HG03045 (cell line): ENCODE measurements at regions not wholly inside any gene's neighbourhood (a gene's known extent, or its start where the extent isn't known, plus 50 kb on each side); places are given as distances from the start of the nearest gene placed in this dataset.
"Not testable (repeated sequence)": the region's sequence is repeated elsewhere in the genome, so short reads cannot be mapped to it uniquely, and the experiment has no call there.

Experiments used
- ATAC-seq: cut with Tn5 transposase; IDR thresholded peaks from one replicate; pipeline ENCODE4 v1.9.1; 2021; ENCODE audit warnings: mild to moderate bottlenecking, moderate library complexity; ENCODE audit not compliant: unreplicated experiment

DNA sequence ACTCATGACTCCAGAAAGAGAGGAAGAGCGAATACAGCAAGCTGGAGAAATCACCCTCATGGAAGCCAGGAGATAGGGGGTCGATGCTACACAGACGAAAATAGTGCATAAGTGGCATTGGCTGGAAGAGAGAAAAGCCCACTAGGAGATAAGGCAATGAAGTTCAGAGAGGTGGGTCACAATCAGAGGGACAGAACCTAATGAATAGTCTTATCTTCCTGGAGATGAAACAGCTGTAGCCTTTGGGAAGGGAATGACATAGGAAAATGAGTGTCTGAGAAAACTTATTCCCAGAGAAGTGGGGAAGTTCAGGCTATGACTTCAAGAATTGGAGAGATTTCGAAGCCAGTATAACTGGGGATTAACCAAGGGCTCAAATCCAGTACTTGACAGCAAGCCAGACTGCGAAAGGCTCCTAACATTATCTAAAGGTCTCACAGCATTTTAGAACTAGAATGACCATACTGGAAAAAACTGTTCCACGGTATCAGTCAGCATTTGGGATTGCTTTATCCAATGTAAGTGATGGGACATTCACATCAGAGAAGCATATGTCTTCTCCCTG lies 211.1 kb downstream of the ZNF365 start:
- ATAC-seq: no peak

DNA sequence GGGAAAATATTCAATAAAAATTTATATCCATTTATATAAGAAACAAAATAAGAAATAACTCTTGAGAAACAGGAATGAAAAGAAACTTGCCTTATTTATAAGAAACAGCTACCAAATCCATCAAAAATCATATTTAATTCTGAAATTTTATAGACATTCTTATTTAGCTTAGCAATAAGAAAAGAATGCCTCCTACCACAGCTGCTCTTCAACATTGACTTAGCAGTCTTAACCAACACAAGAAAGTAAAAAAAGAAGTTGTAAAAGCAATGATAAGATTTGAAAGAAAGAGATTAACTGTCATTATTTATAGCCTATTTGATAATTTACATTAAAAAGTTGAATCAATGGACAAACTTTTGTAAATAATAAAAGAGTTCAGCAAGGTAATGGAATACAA lies 212.8 kb downstream of the ZNF365 start:
- no peak for ATAC-seq

DNA sequence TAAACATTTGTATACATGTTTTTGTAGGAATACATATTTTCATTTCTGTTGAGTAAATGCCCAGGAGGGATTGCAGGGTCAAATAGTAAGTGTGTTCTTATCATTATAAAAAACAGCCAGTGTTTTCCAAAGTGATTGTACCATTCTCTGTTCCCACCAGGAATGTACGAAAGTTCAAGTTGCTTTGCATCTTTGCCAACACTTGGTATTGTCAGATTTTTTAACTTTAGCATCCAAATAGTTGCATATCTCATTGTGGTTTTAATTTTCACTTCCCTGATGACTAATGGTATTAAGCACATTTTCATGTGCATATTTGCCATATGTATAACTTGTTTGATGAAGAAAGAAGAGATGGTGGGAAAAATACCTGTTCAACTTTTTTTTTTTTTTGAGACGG lies 213.9 kb downstream of the ZNF365 start:
- ATAC-seq: no peak

DNA sequence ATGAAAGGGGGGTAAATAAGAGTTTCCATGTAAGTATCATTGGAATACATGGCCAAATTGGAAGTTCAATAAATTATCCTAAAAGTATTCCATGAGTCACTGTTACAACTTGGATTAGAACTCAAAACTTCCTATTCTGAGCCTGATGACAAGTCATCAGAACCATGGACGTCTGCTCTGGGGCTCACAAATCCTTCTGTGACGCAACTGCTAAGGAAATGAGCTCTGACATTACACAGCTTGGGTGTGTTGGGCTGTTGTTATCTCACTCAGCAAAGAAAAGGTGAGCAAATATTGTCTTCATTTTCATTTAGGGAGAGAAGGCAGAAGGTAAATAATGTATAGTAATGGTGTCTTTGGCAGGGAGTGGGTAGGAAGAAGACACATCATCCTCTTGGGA lies 214.8 kb upstream of the ADO start:
- no peak for ATAC-seq

DNA sequence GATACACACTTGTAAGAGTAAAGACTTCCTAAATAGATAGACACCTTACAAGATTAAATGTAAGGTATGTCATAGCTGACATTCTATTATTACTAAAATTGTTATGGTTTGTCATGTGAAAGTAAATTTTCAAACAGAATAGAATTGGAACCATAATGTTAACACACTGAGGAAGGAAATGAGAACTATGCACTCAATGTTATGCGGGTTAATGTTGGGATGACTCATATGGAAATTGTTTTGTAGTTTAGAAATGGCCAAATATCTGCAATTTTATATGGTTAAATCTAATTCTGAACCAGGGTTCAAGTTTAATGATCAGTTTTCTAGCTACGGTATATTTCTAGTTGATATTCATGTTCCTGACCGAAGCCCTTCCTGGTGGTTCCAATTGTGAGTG lies 214.2 kb upstream of the ADO start:
- no peak for ATAC-seq

DNA sequence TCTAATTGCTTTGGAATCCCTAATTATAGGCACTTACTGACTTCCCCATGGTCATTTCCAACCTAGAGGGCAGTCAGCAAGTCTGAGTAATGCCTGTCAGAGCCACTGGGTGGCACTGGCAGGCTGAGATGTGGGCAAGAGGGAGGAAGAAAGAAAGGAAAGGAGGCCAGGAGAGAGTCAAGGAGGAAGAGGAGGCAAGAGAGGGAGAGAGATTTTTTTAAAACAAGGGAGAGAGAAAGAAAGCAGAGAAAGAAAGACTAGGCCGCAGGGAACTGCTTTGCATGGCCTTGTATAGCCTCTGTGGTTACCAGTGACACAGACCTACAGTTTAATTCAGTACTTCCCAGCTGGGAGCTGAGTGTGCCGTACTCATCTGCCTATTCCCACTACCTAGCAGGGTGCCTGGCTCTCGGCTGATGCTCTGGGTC lies 210.4 kb upstream of the ADO start:
- ATAC-seq: peak; percentile 59

DNA sequence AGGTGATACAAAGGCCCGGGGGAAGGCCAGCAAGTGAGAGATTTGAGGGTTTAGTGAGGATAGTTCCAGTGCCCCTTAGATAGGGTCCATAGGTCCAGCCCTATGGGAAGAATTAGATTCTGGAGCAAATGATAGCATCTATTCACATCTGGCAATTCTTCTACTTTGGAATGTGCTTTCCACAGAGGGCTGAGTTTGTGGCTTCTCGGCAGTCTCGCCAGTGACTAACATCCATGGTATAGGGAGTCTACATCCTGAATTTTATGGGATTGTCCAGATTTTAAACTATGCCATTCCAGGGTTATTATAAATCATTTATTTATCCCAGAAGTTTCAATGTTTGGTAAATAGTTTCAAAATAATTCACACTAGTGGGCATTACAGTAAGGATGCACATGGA lies 207.3 kb upstream of the ADO start:
- ATAC-seq: no peak

DNA sequence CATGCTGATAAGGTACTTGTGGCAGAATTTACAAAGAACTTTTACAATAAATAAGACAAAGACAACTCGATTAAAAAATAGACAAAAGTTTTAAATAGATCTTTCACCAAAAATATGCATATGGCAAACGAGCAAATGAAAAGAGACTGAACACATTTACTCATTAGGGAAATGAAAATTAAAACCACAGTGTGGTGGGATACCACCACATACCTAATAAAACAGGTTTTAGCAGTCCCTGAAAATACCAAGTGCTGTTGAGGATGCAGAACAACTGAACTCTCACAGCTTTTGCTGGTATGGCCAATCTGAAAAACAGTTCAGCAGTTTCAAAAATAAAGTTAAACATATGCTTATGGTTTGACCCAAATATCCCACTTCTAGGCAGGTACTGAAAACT lies 205.4 kb upstream of the ADO start:
- no peak for ATAC-seq

DNA sequence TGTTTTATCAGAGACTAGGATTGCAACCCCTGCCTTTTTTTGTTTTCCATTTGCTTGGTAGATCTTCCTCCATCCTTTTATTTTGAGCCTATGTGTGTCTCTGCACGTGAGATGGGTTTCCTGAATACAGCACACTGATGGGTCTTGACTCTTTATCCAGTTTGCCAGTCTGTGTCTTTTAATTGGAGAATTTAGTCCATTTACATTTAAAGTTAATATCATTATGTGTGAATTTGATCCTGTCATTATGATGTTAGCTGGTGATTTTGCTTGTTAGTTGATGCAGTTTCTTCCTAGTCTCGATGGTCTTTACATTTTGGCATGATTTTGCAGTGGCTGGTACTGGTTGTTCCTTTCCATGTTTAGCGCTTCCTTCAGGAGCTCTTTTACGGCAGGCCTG lies 198.0 kb upstream of the ADO start:
- not testable (repeated sequence) for ATAC-seq

DNA sequence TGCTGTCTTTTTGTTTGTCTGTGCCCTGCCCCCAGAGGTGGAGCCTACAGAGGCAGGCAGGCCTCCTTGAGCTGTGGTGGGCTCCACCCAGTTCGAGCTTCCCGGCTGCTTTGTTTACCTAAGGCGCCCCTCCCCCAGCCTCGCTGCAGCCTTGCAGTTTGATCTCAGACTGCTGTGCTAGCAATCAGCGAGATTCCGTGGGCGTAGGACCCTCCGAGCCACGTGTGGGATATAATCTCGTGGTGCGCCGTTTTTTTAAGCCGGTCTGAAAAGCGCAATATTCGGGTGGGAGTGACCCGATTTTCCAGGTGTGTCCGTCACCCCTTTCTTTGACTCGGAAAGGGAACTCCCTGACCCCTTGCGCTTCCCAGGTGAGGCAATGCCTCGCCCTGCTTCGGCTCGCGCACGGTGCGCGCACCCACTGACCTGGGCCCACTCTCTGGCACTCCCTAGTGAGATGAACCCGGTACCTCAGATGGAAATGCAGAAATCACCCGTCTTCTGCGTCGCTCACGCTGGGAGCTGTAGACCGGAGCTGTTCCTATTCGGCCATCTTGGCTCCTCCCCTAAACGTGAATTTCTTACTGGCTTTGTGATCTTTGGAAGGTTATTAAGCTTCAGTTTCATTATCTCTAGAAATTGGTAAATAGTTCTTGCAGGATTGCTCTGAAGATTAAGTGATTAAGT lies 196.2 kb upstream of the ADO start:
- not testable (repeated sequence) for ATAC-seq

DNA sequence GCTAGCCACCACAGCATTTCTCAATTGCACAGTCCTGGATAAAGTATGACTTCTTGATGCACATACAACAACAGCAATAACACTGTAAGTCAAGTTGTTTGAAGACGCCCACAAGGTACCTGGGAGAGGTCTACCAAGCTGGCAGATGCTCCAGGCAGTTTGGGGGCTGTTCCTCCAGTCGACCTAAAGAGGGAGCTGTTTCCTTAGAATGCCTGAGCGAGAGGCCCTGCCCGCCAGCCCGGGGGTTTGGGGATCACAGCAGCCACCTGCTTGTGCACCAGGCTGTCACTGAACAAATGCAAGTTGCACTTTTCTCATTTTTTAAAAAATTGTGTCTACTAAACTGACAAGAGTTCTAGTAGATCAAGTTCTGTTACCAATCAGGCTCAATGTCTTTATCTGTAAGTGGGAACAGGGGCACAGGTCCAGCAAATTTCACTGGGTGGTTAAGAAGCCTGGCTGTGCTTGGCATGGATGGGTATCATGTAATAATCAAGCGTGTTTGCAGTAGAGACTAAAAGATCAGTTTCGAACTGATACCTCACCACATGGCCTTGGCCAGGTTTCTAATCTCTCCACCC lies 193.8 kb upstream of the ADO start:
- ATAC-seq: peak; percentile 77

DNA sequence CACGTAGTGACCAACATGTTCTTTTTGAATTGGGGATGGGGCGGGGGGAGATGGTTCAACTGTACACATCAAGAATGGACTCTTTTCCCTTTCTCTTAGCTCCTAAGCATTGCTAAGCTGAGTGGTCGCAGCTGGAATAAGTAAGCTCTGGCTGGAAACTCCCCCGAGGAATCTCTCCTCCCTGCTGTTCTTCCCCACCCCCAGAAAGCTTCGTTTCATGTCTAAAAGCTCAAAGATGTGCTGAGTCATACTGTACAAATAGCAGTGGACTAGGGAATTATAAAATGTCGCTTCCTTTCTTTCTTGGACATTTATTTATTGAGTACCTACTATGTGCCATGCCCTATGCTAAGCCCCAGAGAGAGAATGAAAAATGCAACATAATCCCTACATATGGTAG lies 191.1 kb upstream of the ADO start:
- ATAC-seq: no peak

DNA sequence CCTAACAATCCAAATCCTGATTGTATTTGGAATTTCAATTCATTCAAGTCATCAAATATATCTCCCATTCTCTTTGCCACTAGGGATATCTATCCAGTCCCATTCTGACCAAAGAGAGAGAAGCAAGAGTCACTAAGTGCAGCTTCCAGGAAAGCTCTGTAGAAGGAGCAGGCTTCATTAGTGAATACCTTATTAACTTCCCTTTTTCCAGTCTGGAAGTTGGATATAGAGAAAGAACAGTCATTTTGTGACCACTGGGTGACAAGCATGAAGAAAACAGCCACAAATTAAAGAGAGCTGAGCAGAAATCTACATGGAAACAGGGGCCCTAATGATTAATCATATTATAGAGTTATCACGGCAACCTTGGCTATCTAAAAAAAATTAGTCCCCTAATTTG lies 190.7 kb upstream of the ADO start:
- ATAC-seq: no peak

DNA sequence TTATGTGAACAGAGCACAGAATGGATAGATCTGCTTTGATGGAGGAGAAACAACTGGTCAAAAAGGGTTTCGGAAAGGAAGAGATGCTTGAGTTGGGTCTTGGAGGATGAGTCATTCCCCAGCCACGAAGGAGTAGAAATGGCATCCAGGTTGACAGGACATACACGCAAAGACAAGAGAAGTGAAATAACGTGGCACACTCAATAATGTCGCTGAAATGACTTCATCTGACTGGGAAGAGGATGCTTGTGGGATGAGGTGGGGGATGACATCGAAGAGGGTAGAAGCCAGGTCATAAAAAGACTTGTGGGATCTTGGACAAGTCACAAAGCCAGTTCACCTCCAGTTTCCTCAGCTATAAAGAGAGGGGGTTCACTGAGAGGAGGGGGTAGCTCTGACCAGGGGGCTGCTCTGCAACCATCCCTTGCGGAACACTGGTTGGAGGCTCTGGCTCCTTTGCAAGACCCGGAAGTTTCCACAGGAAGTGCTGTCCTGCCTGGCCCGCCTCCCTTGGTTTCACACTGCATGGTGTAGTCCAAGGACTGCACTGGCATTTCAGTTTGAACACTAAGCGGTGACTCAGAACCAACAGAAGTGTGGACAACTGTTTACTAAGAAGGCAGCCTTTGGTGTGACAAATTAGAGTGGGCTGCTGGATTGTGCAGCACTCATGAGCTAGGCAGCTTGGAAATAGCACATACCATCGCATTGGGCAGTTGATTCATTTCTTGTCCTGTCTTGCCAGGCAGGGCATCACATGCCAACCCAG lies 189.9 kb upstream of the ADO start:
- ATAC-seq: peak; percentile 56

DNA sequence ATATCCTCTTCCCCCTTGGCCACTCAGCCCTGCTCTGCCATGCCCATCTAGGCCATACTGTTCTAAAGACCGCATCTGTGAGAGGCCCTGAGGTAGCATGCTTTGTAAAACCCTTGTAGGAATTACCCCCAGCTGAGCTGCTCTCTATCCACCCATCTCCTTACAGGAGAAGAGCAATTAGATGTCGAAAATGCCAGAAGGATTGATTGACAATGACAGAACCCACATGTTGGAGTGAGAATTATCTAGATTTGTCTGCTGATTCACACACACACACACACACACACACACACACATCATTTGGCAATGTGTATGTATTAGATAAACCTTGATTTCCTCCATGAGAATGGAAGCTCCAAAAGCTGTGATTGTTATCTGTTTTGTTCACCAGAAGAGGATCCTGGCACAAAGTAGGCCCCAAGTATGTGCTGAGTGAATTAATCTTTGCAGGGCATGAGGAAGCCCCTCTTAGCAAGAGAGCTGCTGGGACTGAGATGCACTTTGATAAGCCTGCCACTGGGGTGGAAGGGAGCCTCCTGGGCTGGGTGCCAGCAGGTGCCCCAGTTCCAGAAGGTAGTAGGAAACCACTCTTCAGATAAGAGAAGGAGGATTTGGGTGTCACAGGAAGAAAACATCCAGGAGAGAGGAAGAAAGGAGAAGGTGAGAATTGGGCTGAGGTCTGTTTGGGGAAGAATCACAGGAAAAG lies 187.5 kb upstream of the ADO start:
- ATAC-seq: no peak

DNA sequence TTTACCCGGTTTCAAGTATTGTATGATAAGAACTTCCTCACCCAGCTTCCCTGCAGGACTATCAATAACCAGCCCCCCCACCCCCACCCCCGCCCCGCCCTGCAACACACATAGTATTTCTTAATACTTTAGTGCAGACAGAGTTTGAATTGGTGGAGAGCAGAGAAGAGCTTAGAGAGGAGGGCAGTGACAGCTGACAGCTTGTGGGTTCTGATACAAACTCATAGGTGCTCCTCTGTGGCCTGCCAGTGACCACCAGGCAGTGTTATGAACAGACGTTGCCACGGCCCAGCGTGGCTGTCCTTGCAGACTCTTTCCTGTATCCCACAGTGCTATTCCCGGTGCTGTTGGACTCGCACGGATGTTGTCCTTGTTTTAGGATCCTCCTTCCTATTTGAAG lies 186.9 kb upstream of the ADO start:
- no peak for ATAC-seq

DNA sequence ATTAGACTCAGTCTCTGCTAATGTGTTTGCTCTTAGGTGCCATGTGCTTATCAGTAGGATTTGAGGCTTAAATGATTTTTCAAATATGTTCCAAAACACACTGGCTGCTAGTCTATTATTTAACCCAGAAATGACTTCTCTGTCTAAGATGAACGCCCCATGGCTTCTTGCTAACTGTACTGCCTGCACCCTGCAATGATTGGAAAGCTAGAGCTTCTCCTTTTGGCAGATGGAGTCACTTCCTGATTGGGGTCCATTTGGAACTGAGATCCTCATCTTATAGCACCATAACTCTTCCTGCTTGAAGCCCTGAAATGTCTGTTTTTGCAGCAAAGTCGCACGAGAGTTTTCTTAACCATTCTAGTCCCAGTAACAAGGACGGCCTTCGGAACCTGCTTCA lies 186.5 kb upstream of the ADO start:
- ATAC-seq: no peak

DNA sequence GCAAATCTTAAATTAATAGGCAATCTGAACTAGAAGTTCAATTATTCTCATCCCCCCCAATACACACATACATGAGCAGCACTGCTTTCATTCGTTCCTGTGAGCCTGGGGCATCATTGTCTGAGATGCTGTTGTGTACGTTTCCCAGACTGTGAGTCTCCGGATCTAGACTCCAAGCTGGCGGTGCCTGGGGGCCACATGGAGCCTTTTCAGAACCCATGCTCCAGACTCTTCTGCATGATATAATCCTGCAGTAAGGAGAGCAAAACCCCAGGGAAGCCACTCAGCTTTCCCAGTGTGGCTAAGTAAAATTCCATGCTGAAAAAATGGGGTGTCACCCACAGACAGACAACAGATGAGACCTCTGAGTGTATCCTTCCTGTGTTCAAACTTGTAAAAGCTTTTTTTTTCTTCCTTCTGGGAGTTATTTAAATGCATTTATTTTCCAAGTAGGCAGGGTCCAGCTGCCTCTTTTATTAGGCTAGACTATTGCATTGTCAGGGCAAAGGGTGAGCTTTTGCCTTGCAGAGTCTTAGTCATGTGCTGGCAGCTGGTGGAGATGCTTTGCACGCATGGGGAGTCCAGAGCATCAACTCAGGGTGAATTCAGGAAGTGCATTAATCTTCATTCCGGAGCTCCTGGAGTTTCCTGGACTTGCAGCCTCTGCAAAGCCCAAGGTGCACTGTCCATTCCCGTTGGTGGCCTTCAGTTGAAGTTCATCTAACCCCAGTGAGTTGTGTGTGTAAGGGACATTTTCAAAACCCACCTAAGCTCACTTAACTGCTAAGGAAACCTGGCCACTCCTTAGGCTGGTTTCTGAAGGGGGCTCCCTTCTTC lies 185.7 kb upstream of the ADO start:
- ATAC-seq: no peak

DNA sequence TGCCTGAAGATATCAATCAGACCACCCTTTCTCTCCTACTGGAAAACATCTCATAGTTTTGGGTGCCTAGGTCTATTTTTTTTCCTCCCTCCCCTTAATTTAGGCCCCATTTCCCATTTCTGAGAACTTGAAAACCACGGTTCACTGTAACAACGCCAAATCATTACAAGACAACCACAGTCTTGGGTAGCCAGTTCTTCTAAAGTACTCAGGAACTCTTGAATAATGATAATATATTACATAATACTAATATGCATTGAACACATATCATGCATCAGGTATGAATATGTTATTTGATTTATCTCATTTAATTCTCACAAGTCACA lies 185.1 kb upstream of the ADO start:
- no peak for ATAC-seq

DNA sequence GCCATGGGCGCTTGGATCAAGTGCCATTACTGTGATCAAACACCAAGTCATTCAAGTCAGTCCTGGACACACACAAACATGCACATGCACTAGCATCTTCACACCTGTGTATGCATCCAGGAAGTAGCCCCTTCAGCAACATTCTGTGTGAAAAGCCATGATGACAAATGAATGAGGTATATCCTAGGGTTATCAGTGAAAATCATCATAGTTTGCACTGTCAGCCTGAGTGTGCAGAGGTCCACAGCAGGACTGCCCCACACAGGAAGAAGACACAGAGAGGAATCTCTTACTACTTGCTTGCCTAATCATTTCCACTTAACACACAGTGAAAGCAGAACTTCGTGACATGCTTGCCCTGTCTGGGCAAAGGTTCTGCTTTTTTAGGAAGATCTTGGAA lies 184.0 kb upstream of the ADO start:
- ATAC-seq: no peak

DNA sequence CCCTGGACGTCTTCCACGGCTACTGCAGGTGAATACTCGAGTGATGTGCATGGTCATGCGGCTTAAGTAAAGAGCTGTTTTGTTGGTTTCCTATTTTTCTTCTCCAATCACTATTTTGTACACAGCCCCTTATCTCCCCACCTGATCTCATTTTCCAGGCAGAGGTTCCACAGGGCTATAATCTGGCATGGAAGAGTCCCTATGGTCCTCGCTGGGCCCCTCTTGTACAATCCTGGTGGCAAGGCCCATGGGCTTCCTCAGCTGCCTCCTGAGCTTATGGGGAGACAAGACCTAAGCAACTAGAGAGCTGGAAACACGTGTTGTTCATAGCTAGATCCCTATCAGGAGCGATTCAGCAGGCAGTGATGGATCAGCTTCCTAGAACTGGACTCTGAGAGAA lies 181.3 kb upstream of the ADO start:
- no peak for ATAC-seq
